ENCODE measurements at regions not wholly inside any gene's neighbourhood (a gene's known extent, or its start where the extent isn't known, plus 50 kb on each side); places are given as distances from the start of the nearest gene placed in this dataset.

- no peak for DNase-seq (ENCODE audit: low read depth)
- Histone ChIP-seq H3K4me3 (ENCODE audit: low read depth, low read length) (no peak overlapping the region), H3K36me3 (ENCODE audit: control insufficient read depth, insufficient read depth, low read length) (no peaks in the 10 kb centered on the region), H3K27me3 (ENCODE audit: control insufficient read depth, insufficient read depth, low read length) (no peaks in the 10 kb centered on the region)
- no peak for TF ChIP-seq CTCF (IDR thresholded peaks at IDR 0.05; ENCODE audit: insufficient read depth, low read length, poor library complexity, severe bottlenecking)
These were observed 519.3 kb upstream of the PTGER4 start for GRCh38 chr5:40160435-40160834.

- Histone ChIP-seq H3K4me3 (ENCODE audit: low read depth, low read length) (no peak overlapping the region), H3K27me3 (ENCODE audit: control insufficient read depth, insufficient read depth, low read length) (no peaks in the 10 kb centered on the region), H3K36me3 (ENCODE audit: control insufficient read depth, insufficient read depth, low read length) (no peaks in the 10 kb centered on the region)
- DNase-seq (ENCODE audit: low read depth), result no peak
- no peak for TF ChIP-seq CTCF (IDR thresholded peaks at IDR 0.05; ENCODE audit: insufficient read depth, low read length, poor library complexity, severe bottlenecking)
These were observed 525.5 kb upstream of the PTGER4 start for GRCh38 chr5:40154194-40154593.

- no peak overlapping the region for H3K4me3 ChIP-seq (ENCODE audit: low read depth, low read length)
- no peak for TF ChIP-seq CTCF (IDR thresholded peaks at IDR 0.05; ENCODE audit: insufficient read depth, low read length, poor library complexity, severe bottlenecking)
- no peak for DNase-seq (ENCODE audit: low read depth)
- H3K36me3 ChIP-seq (ENCODE audit: control insufficient read depth, insufficient read depth, low read length), result no peaks in the 10 kb centered on the region
- H3K27me3 ChIP-seq (ENCODE audit: control insufficient read depth, insufficient read depth, low read length), result no peaks in the 10 kb centered on the region
These were observed 528.8 kb upstream of the PTGER4 start for GRCh38 chr5:40150896-40151295.

- Histone ChIP-seq H3K36me3 (ENCODE audit: control insufficient read depth, insufficient read depth, low read length) (no peaks in the 10 kb centered on the region), H3K4me3 (ENCODE audit: low read depth, low read length) (no peak overlapping the region), H3K27me3 (ENCODE audit: control insufficient read depth, insufficient read depth, low read length) (no peaks in the 10 kb centered on the region)
- DNase-seq (ENCODE audit: low read depth), result no peak
- TF ChIP-seq CTCF (IDR thresholded peaks at IDR 0.05; ENCODE audit: insufficient read depth, low read length, poor library complexity, severe bottlenecking), result no peak
These were observed 537.8 kb upstream of the PTGER4 start for GRCh38 chr5:40141896-40142295.

GRCh38 chr5:40141418-40141817 is 538.3 kb upstream of the PTGER4 start:
- no peaks in the 10 kb centered on the region for H3K27me3 ChIP-seq (ENCODE audit: control insufficient read depth, insufficient read depth, low read length)
- TF ChIP-seq CTCF (IDR thresholded peaks at IDR 0.05; ENCODE audit: insufficient read depth, low read length, poor library complexity, severe bottlenecking), result no peak
- no peaks in the 10 kb centered on the region for H3K36me3 ChIP-seq (ENCODE audit: control insufficient read depth, insufficient read depth, low read length)
- DNase-seq (ENCODE audit: low read depth), result no peak
- no peak overlapping the region for H3K4me3 ChIP-seq (ENCODE audit: low read depth, low read length)

GRCh38 chr5:40137223-40137622 is 542.5 kb upstream of the PTGER4 start:
- no peak for TF ChIP-seq CTCF (IDR thresholded peaks at IDR 0.05; ENCODE audit: insufficient read depth, low read length, poor library complexity, severe bottlenecking)
- Histone ChIP-seq H3K27me3 (ENCODE audit: control insufficient read depth, insufficient read depth, low read length) (no peaks in the 10 kb centered on the region), H3K36me3 (ENCODE audit: control insufficient read depth, insufficient read depth, low read length) (no peaks in the 10 kb centered on the region), H3K4me3 (ENCODE audit: low read depth, low read length) (no peak overlapping the region)
- DNase-seq (ENCODE audit: low read depth), result no peak

All from kidney epithelial cell (primary cell).